ENCODE measurements at regions not wholly inside any gene's neighbourhood (a gene's known extent, or its start where the extent isn't known, plus 50 kb on each side); places are given as distances from the start of the nearest gene placed in this dataset.

- DNase-seq (ENCODE audit: low spot score): no peak
These were observed 219.8 kb upstream of the TOPAZ1 start for GRCh38 chr3:44021651-44022594.

GRCh38 chr3:44023961-44024593 lies 217.6 kb upstream of the TOPAZ1 start:
- no peak for DNase-seq (ENCODE audit: low spot score)

- DNase-seq (ENCODE audit: low spot score): no peak
These were observed 215.3 kb upstream of the TOPAZ1 start for GRCh38 chr3:44026220-44026865.

GRCh38 chr3:44029100-44029499 lies 212.6 kb upstream of the TOPAZ1 start:
- no peak for DNase-seq (ENCODE audit: low spot score)

- DNase-seq (ENCODE audit: low spot score): no peak
These were observed 211.4 kb upstream of the TOPAZ1 start for GRCh38 chr3:44030285-44030684.

- DNase-seq (ENCODE audit: low spot score): no peak
These were observed 210.9 kb upstream of the TOPAZ1 start for GRCh38 chr3:44030687-44031305.

- no peak for DNase-seq (ENCODE audit: low spot score)
These were observed 210.0 kb upstream of the TOPAZ1 start for GRCh38 chr3:44031387-44032380.

- DNase-seq (ENCODE audit: low spot score): no peak
These were observed 209.2 kb upstream of the TOPAZ1 start for GRCh38 chr3:44032487-44032886.

- no peak for DNase-seq (ENCODE audit: low spot score)
These were observed 208.6 kb upstream of the TOPAZ1 start for GRCh38 chr3:44033123-44033522.

- DNase-seq (ENCODE audit: low spot score): no peak
These were observed 204.8 kb upstream of the TOPAZ1 start for GRCh38 chr3:44036850-44037249.

GRCh38 chr3:44039006-44039405 lies 202.7 kb upstream of the TOPAZ1 start:
- no peak for DNase-seq (ENCODE audit: low spot score)

- DNase-seq (ENCODE audit: low spot score): no peak
These were observed 200.0 kb upstream of the TOPAZ1 start for GRCh38 chr3:44041726-44042125.

GRCh38 chr3:44042772-44043171 lies 198.9 kb upstream of the TOPAZ1 start:
- DNase-seq (ENCODE audit: low spot score): no peak

GRCh38 chr3:44045476-44046275 lies 196.0 kb upstream of the TOPAZ1 start:
- DNase-seq (ENCODE audit: low spot score): no peak

GRCh38 chr3:44047796-44048195 lies 193.9 kb upstream of the TOPAZ1 start:
- DNase-seq (ENCODE audit: low spot score): no peak

- DNase-seq (ENCODE audit: low spot score): no peak
These were observed 193.3 kb upstream of the TOPAZ1 start for GRCh38 chr3:44048196-44048924.

GRCh38 chr3:44048949-44049348 lies 192.7 kb upstream of the TOPAZ1 start:
- no peak for DNase-seq (ENCODE audit: low spot score)

GRCh38 chr3:44050101-44050500 lies 191.6 kb upstream of the TOPAZ1 start:
- DNase-seq (ENCODE audit: low spot score): no peak

- DNase-seq (ENCODE audit: low spot score): no peak
These were observed 190.8 kb upstream of the TOPAZ1 start for GRCh38 chr3:44050867-44051266.

- no peak for DNase-seq (ENCODE audit: low spot score)
These were observed 185.7 kb upstream of the TOPAZ1 start for GRCh38 chr3:44055951-44056350.

All from activated CD4-positive, alpha-beta T cell treated with anti-CD3 and anti-CD28 coated beads, Interleukin-2, Interleukin-4, amounts not matched to agents 100 ng/mL and 50 ng/mL, durations not matched to agents 16 hours and 8 hours (primary cell).